ENCODE measurements at regions not wholly inside any gene's neighbourhood (a gene's known extent, or its start where the extent isn't known, plus 50 kb on each side); places are given as distances from the start of the nearest gene placed in this dataset.

- no peak overlapping the region for H4K91ac ChIP-seq (ENCODE audit: insufficient read depth, low read depth, low read length)
- H3K36me3 ChIP-seq (ENCODE audit: control insufficient read depth, insufficient read depth, low read length) = no peaks in the 10 kb centered on the region
- no peaks in the 10 kb centered on the region for H3K79me1 ChIP-seq (ENCODE audit: low read depth in 1 of 2, low read length in 2 of 2)
- H4K8ac ChIP-seq (ENCODE audit: low read depth in 2 of 2, low read length in 2 of 2) = no peak overlapping the region
- no peak overlapping the region for H3K56ac ChIP-seq (ENCODE audit: extremely low read depth, insufficient read depth, low read length)
- H2BK120ac ChIP-seq (ENCODE audit: low read depth, low read length) = no peak overlapping the region
- H2BK20ac ChIP-seq (ENCODE audit: low read depth, low read length) = no peak overlapping the region
- H3K9ac ChIP-seq (ENCODE audit: low read depth, low read length) = no peak overlapping the region
- H3K18ac ChIP-seq (ENCODE audit: low read depth, low read length) = no peak overlapping the region
- in situ Hi-C loops (cut with MboI; ENCODE audit: low sequenced_read_pairs) = no loop called here
- DNase-seq (no peak), ATAC-seq (ENCODE audit: low read depth) (no peak)
- no peak overlapping the region for H3K14ac ChIP-seq (replicated peaks; ENCODE audit: low read depth, low read length)
- H3K4ac ChIP-seq (ENCODE audit: low read depth, low read length) = no peak overlapping the region
- ChIA-PET POLR2A (ENCODE audit: unreplicated experiment) (no interaction called here), CTCF (no interaction called here)
- no peak overlapping the region for H3K4me3 ChIP-seq (ENCODE audit: insufficient read depth, low read depth, low read length)
- H2AK9ac ChIP-seq (replicated peaks; ENCODE audit: low read depth, low read length, poor library complexity) = no peak overlapping the region
- no peak overlapping the region for H3K4me2 ChIP-seq (ENCODE audit: low read depth, low read length)
- no peak for TF ChIP-seq RCOR1 (IDR thresholded peaks at IDR 0.05; ENCODE audit: insufficient replicate concordance, low read length)
- TF ChIP-seq MXI1 (IDR thresholded peaks at IDR 0.05; ENCODE audit: borderline replicate concordance, low read depth, low read length) = no peak
- TF ChIP-seq POLR2A (IDR thresholded peaks at IDR 0.05; ENCODE audit: low read depth, low read length) = no peak
- no peak overlapping the region for H2AFZ ChIP-seq (replicated peaks; ENCODE audit: low read length, poor library complexity)
- H2AK5ac ChIP-seq (ENCODE audit: low read depth, low read length) = no peak overlapping the region
- H3K23ac ChIP-seq (ENCODE audit: low read depth, low read length) = no peak overlapping the region
- no peak overlapping the region for H2BK5ac ChIP-seq (ENCODE audit: low read depth, low read length, poor library complexity, severe bottlenecking)
- H4K5ac ChIP-seq (ENCODE audit: low read depth, low read length) = no peak overlapping the region
- no TSS peak for BruUV-seq (replicated peaks)
- H3K27ac ChIP-seq (ENCODE audit: insufficient read depth, low read length) = no peak overlapping the region
- H3K4me1 ChIP-seq (ENCODE audit: control insufficient read depth, insufficient read depth, low read length) = no peaks in the 10 kb centered on the region
- intact Hi-C loops (cut with micrococcal nuclease) = no loop called here
- 94% methylated on average over 4 of the region's 12 CpGs; no CpG with 5 or more reads in 1 of the 2 experiments for WGBS, 2 experiments (ENCODE audit: extremely low coverage in 2 of 2, insufficient read length in 1 of 2)
- H3K27me3 ChIP-seq (ENCODE audit: control insufficient read depth, insufficient read depth, low read length) = peaks cover 64% of the 10 kb centered on the region
- no peaks in the 10 kb centered on the region for H4K20me1 ChIP-seq (ENCODE audit: insufficient read depth, low read length)
- H3K9me1 ChIP-seq (ENCODE audit: insufficient read depth, low read length) = no peaks in the 10 kb centered on the region
- dilution Hi-C loops (cut with HindIII; ENCODE audit: low sequenced_read_pairs, unreplicated experiment) = no loop called here
- no peaks in the 10 kb centered on the region; the same call in 1 of the 2 replicates for H3K9me3 ChIP-seq (ENCODE audit: control insufficient read depth, insufficient read depth, low read length)
- H2BK15ac ChIP-seq (ENCODE audit: low read depth, low read length) = no peak overlapping the region
These were observed 256.1 kb upstream of the TLE3 start for GRCh38 chr15:70353606-70354345.
